8988T (cell line): ENCODE measurements at regions not wholly inside any gene's neighbourhood (a gene's known extent, or its start where the extent isn't known, plus 50 kb on each side); places are given as distances from the start of the nearest gene placed in this dataset.

ENCODE experiments used
- DNase-seq: peaks from one replicate; pipeline ENCODE4 v3.0.0; 2011

- DNase-seq = no peak
Measured at GRCh38 chr11:8321876-8322275, 58.2 kb upstream of the LMO1 start.

- DNase-seq = no peak
Measured at GRCh38 chr11:8320076-8320475, 56.4 kb upstream of the LMO1 start.

- DNase-seq = peak; percentile 69
Measured at GRCh38 chr11:8318536-8318935, 54.9 kb upstream of the LMO1 start.

DNA sequence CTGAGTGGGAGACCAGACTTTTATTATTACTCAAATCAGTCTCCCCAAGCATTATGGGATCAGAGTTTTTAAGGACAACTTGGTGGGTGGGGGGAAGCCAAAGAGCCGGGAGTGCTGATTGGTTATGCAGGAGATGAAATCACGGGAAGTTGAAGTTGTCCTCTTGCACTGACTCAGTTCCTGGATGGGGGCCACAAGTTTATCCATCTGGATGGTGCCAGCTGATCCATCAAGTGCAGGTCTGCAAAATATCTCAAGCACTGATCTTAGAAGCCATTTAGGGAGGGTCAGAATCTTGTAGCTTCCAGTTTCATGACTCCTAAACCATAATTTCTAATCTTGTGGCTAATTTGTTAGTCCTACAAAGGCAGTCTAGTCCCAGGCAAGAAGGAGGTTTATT, 53.5 kb upstream of the LMO1 start:
- no peak for DNase-seq

GRCh38 chr11:8315954-8316353, 52.3 kb upstream of the LMO1 start:
- no peak for DNase-seq

- no peak for DNase-seq
Measured at GRCh38 chr11:8315463-8315862, 51.8 kb upstream of the LMO1 start.

GRCh38 chr11:8314916-8315315, 51.2 kb upstream of the LMO1 start:
- DNase-seq = no peak

DNA sequence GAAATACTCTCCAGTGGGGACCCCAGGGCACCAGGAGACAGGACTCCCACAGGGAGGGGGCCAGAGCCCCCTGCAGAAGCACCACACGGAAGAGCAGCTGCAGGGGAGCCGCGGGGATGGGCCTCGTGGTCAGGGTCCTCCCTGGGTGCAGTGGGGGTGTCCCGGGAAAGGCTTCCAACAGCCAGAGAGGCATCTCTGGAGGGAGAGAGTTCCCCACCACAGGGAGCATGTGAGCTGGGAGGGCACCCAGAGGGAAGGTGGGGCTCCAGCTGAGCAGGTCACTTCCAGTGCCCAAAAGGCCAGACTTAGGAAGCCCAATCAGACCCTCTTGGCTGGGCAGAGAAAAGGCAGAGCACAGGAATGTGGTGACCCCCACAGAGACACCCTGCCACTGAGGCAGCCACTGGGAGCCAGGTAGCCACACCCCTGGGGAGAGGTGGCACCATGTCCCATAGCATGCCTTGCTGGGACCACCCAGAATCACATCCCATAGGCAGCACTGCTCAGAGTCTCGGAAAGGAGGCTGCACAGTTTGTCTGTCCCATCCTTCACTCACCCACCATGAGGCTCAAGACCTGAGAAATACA, 49.9 kb upstream of the LMO1 start:
- no peak for DNase-seq
